Thoracic aorta (tissue), 2 donors: ENCODE measurements at regions not wholly inside any gene's neighbourhood (a gene's known extent, or its start where the extent isn't known, plus 50 kb on each side); places are given as distances from the start of the nearest gene placed in this dataset.

Experiments used
- ATAC-seq: fragments of 150-250 bp; one replicate; pipeline ENCODE4 v1.8.0; 2017; ENCODE audit warnings: low read depth; ENCODE audit not compliant: insufficient number of reproducible peaks, low FRiP score
- DNase-seq: peaks from one replicate; pipeline ENCODE4 v3.0.0-alpha.2; 2020; ENCODE audit warnings: low spot score
- H3K27ac ChIP-seq, 2 donors: fragments of 200-600 bp; sonication (generic); 1 replicate in 1 of 2; 2 replicates in 1 of 2; pipeline ENCODE4 v1.5.1; 2016; ENCODE audit warnings: mild to moderate bottlenecking in 2 of 2, moderate library complexity in 2 of 2
- H3K27me3 ChIP-seq: fragments of 200-600 bp; sonication (generic); replicated peaks from 2 replicates; pipeline ENCODE4 v1.6.0; 2016; ENCODE audit warnings: mild to moderate bottlenecking; ENCODE audit not compliant: insufficient read depth
- H3K36me3 ChIP-seq: fragments of 200-600 bp; sonication (generic); one replicate; pipeline ENCODE4 v1.5.1; 2016
- H3K4me1 ChIP-seq, 2 donors: fragments of 200-600 bp; sonication (generic); 1 replicate in 1 of 2; 2 replicates in 1 of 2; pipeline versions ENCODE4 v1.5.1 to v1.6.0; 2016; ENCODE audit warnings: low read depth in 2 of 2, mild to moderate bottlenecking in 1 of 2; ENCODE audit not compliant: control insufficient read depth in 1 of 2
- H3K4me3 ChIP-seq: fragments of 200-600 bp; sonication (generic); 2 replicates; pipeline ENCODE4 v1.5.1; 2016; ENCODE audit warnings: mild to moderate bottlenecking
- H3K9me3 ChIP-seq: fragments of 200-600 bp; sonication (generic); 2 replicates; pipeline ENCODE4 v1.5.1; 2016
- CTCF ChIP-seq: fragments of 200-600 bp; sonication (generic); IDR thresholded peaks from one replicate; pipeline ENCODE4 v1.5.1; 2019; ENCODE audit warnings: antibody characterized with exemption

GRCh38 chr9:109846776-109847175 lies 66.8 kb downstream of the PALM2AKAP2 start:
- Histone ChIP-seq H3K27ac (no peak overlapping the region), H3K9me3 (no peaks in the 10 kb centered on the region), H3K36me3 (no peaks in the 10 kb centered on the region), H3K4me1 (peaks cover 3 to 15% of the 10 kb centered on the region in 2 donors), H3K27me3 (no peaks in the 10 kb centered on the region), H3K4me3 (no peak overlapping the region)
- no peak for DNase-seq
- TF ChIP-seq CTCF, result no peak
- no peak for ATAC-seq

GRCh38 chr9:109852556-109852955 lies 72.6 kb downstream of the PALM2AKAP2 start:
- ATAC-seq (no peak), DNase-seq (no peak)
- TF ChIP-seq CTCF, result no peak
- Histone ChIP-seq H3K36me3 (no peaks in the 10 kb centered on the region), H3K27ac (no peak overlapping the region), H3K27me3 (no peaks in the 10 kb centered on the region), H3K9me3 (no peaks in the 10 kb centered on the region), H3K4me3 (no peak overlapping the region), H3K4me1 (peaks cover 4 to 19% of the 10 kb centered on the region in 2 donors)

GRCh38 chr9:109855540-109855939 lies 75.5 kb downstream of the PALM2AKAP2 start:
- no peaks in the 10 kb centered on the region for H3K36me3 ChIP-seq
- H3K4me3 ChIP-seq, result no peak overlapping the region
- no peaks in the 10 kb centered on the region for H3K27me3 ChIP-seq
- H3K4me1 ChIP-seq, result peaks cover 4 to 34% of the 10 kb centered on the region in 2 donors
- ATAC-seq (no peak), DNase-seq (no peak)
- H3K9me3 ChIP-seq, result no peaks in the 10 kb centered on the region
- H3K27ac ChIP-seq, result no peak overlapping the region
- no peak for TF ChIP-seq CTCF

- Histone ChIP-seq H3K9me3 (no peaks in the 10 kb centered on the region), H3K4me1 (peaks cover 4 to 45% of the 10 kb centered on the region in 2 donors), H3K27ac (peak overlapping the region; percentile 54 to 65), H3K4me3 (no peak overlapping the region), H3K36me3 (no peaks in the 10 kb centered on the region), H3K27me3 (no peaks in the 10 kb centered on the region)
- ATAC-seq, result no peak
- TF ChIP-seq CTCF, result no peak
- DNase-seq, result no peak
Observed at GRCh38 chr9:109856785-109857184, 76.8 kb downstream of the PALM2AKAP2 start.

- Histone ChIP-seq H3K27ac (peak overlapping the region; percentile 54 to 65), H3K36me3 (no peaks in the 10 kb centered on the region), H3K9me3 (no peaks in the 10 kb centered on the region), H3K4me1 (peaks cover 4 to 50% of the 10 kb centered on the region in 2 donors), H3K27me3 (no peaks in the 10 kb centered on the region), H3K4me3 (no peak overlapping the region)
- DNase-seq (no peak), ATAC-seq (no peak)
- TF ChIP-seq CTCF, result no peak
Observed at GRCh38 chr9:109857336-109857735, 77.3 kb downstream of the PALM2AKAP2 start.
